ENCODE measurements at regions not wholly inside any gene's neighbourhood (a gene's known extent, or its start where the extent isn't known, plus 50 kb on each side); places are given as distances from the start of the nearest gene placed in this dataset.
A peak's percentile ranks its signal among the peaks of the same experiment; 100 is the strongest.

DNA sequence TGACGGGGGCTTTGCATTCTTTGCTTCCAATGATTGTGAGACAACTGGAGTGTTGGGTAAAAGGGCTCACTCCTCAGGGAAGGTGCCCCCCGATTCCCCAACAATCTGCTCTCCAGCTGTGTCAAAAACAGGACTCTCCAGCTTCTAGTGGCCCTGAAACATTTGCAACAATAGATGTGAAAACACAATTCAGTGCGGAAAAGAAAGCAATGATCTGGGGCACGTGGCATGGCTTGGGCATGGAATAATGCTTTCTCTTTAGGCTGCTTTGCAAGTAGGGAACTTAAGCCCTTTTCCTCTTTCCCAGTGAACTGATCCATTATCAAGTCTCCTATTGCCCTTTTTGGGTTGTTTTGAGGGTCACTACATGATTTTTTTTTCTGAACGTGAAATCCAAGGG, 239.9 kb downstream of the C4orf33 start:
- no peak overlapping the region for H2AFZ ChIP-seq (ENCODE audit: low read depth, low read length)

GRCh38 chr4:129336457-129337227, 240.7 kb downstream of the C4orf33 start:
- H3K27me3 ChIP-seq (ENCODE audit: low read depth, low read length) = no peaks in the 10 kb centered on the region
- H3K9me3 ChIP-seq (ENCODE audit: insufficient read depth, low read length) = no peaks in the 10 kb centered on the region
- no peaks in the 10 kb centered on the region for H3K79me2 ChIP-seq (ENCODE audit: low read length)
- H3K4me2 ChIP-seq (ENCODE audit: low read length) = no peak overlapping the region
- no peaks in the 10 kb centered on the region for H3K36me3 ChIP-seq (replicated peaks; ENCODE audit: low read depth, low read length)
- no peak overlapping the region for H3K9ac ChIP-seq (ENCODE audit: low read length)
- H3K4me3 ChIP-seq (ENCODE audit: low read length) = no peak overlapping the region
- no peak overlapping the region for H2AFZ ChIP-seq (ENCODE audit: low read depth, low read length)
- no peaks in the 10 kb centered on the region for H3K4me1 ChIP-seq (ENCODE audit: low read length)
- no peaks in the 10 kb centered on the region for H4K20me1 ChIP-seq (ENCODE audit: insufficient read depth, low read length)
- H3K27ac ChIP-seq (ENCODE audit: low read length) = no peak overlapping the region
- TF ChIP-seq, protein P1, sequence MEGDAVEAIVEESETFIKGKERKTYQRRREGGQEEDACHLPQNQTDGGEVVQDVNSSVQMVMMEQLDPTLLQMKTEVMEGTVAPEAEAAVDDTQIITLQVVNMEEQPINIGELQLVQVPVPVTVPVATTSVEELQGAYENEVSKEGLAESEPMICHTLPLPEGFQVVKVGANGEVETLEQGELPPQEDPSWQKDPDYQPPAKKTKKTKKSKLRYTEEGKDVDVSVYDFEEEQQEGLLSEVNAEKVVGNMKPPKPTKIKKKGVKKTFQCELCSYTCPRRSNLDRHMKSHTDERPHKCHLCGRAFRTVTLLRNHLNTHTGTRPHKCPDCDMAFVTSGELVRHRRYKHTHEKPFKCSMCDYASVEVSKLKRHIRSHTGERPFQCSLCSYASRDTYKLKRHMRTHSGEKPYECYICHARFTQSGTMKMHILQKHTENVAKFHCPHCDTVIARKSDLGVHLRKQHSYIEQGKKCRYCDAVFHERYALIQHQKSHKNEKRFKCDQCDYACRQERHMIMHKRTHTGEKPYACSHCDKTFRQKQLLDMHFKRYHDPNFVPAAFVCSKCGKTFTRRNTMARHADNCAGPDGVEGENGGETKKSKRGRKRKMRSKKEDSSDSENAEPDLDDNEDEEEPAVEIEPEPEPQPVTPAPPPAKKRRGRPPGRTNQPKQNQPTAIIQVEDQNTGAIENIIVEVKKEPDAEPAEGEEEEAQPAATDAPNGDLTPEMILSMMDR (IDR thresholded peaks at IDR 0.05; ENCODE audit: low read depth, low read length) = no peak
- TF ChIP-seq EZH2phosphoT487 (IDR thresholded peaks at IDR 0.05; ENCODE audit: low read depth) = no peak

More for the DNA sequence above, 239.9 kb downstream of the C4orf33 start:
- no peak overlapping the region for H3K4me3 ChIP-seq (ENCODE audit: low read length)
- no peak overlapping the region for H3K27ac ChIP-seq (ENCODE audit: low read length)
- no peaks in the 10 kb centered on the region for H4K20me1 ChIP-seq (ENCODE audit: insufficient read depth, low read length)
- H3K36me3 ChIP-seq (replicated peaks; ENCODE audit: low read depth, low read length) = no peaks in the 10 kb centered on the region
- no peaks in the 10 kb centered on the region for H3K79me2 ChIP-seq (ENCODE audit: low read length)
- no peak overlapping the region for H3K9ac ChIP-seq (ENCODE audit: low read length)
- TF ChIP-seq, protein P1 (IDR thresholded peaks at IDR 0.05; ENCODE audit: low read depth, low read length) = no peak
- no peak for TF ChIP-seq EZH2phosphoT487 (IDR thresholded peaks at IDR 0.05; ENCODE audit: low read depth)
- H3K4me1 ChIP-seq (ENCODE audit: low read length) = no peaks in the 10 kb centered on the region
- no peaks in the 10 kb centered on the region for H3K9me3 ChIP-seq (ENCODE audit: insufficient read depth, low read length)
- H3K27me3 ChIP-seq (ENCODE audit: low read depth, low read length) = no peaks in the 10 kb centered on the region
- H3K4me2 ChIP-seq (ENCODE audit: low read length) = no peak overlapping the region

DNA sequence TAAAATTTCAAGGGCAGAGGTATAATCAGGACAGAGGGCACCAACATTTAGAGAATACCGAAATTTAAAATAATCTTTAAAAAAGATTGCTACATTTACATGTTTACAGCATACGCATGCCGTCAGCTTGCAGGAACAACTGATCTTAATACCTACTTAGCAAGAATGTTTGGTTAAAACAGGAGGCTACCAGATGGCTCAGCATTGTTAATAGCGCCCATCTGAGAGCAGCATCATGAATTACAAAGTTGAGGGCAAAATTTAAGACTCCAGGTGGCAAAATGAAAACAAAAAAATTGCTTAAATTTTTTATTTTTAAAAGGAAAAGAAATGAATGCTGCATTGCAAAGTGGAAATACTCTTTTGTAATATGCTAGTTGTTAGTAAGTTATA, 241.3 kb downstream of the C4orf33 start:
- no peaks in the 10 kb centered on the region for H3K79me2 ChIP-seq (ENCODE audit: low read length)

GRCh38 chr4:129342819-129343408, 247.0 kb downstream of the C4orf33 start:
- Histone ChIP-seq H3K4me3 (ENCODE audit: low read length) (peak overlapping the region; percentile 72), H2AFZ (ENCODE audit: low read depth, low read length) (peak overlapping the region; percentile 49), H3K9ac (ENCODE audit: low read length) (peak overlapping the region; percentile 42), H3K4me1 (ENCODE audit: low read length) (peaks cover 13% of the 10 kb centered on the region), H3K27me3 (ENCODE audit: low read depth, low read length) (no peaks in the 10 kb centered on the region), H3K27ac (ENCODE audit: low read length) (no peak overlapping the region), H3K36me3 (replicated peaks; ENCODE audit: low read depth, low read length) (no peaks in the 10 kb centered on the region), H4K20me1 (ENCODE audit: insufficient read depth, low read length) (no peaks in the 10 kb centered on the region), H3K9me3 (ENCODE audit: insufficient read depth, low read length) (no peaks in the 10 kb centered on the region), H3K79me2 (ENCODE audit: low read length) (no peaks in the 10 kb centered on the region), H3K4me2 (ENCODE audit: low read length) (peak overlapping the region; percentile 80)
- TF ChIP-seq, protein P1 (IDR thresholded peaks at IDR 0.05; ENCODE audit: low read depth, low read length) = no peak
- no peak for TF ChIP-seq EZH2phosphoT487 (IDR thresholded peaks at IDR 0.05; ENCODE audit: low read depth)

More for the DNA sequence above, 241.3 kb downstream of the C4orf33 start:
- Histone ChIP-seq H3K9ac (ENCODE audit: low read length) (no peak overlapping the region), H3K9me3 (ENCODE audit: insufficient read depth, low read length) (no peaks in the 10 kb centered on the region), H4K20me1 (ENCODE audit: insufficient read depth, low read length) (no peaks in the 10 kb centered on the region), H3K4me3 (ENCODE audit: low read length) (no peak overlapping the region), H3K27ac (ENCODE audit: low read length) (no peak overlapping the region), H3K4me1 (ENCODE audit: low read length) (no peaks in the 10 kb centered on the region; the same call in 1 of the 2 replicates), H3K4me2 (ENCODE audit: low read length) (no peak overlapping the region), H2AFZ (ENCODE audit: low read depth, low read length) (no peak overlapping the region), H3K36me3 (replicated peaks; ENCODE audit: low read depth, low read length) (no peaks in the 10 kb centered on the region), H3K27me3 (ENCODE audit: low read depth, low read length) (no peaks in the 10 kb centered on the region)
- TF ChIP-seq, protein P1 (IDR thresholded peaks at IDR 0.05; ENCODE audit: low read depth, low read length) = no peak
- no peak for TF ChIP-seq EZH2phosphoT487 (IDR thresholded peaks at IDR 0.05; ENCODE audit: low read depth)

All from OCI-LY3 (cell line).